Trophoblast cell (in vitro differentiated cells and primary cell): ENCODE measurements at regions not wholly inside any gene's neighbourhood (a gene's known extent, or its start where the extent isn't known, plus 50 kb on each side); places are given as distances from the start of the nearest gene placed in this dataset.

Experiments used
- DNase-seq, 2 donors: peaks; one replicate each; pipeline ENCODE4 v3.0.0-alpha.2; 2016
- H2AFZ ChIP-seq: 2 replicates; pipeline ENCODE4 v1.6.1; 2013; ENCODE audit warnings: low read length, moderate library complexity, mild to moderate bottlenecking; ENCODE audit not compliant: insufficient read depth, poor library complexity
- H2AK5ac ChIP-seq: 2 replicates; pipeline ENCODE4 v1.6.1; 2013; ENCODE audit warnings: mild to moderate bottlenecking, low read length
- H2BK120ac ChIP-seq: 2 replicates; pipeline ENCODE4 v1.6.1; 2013; ENCODE audit warnings: low read length, mild to moderate bottlenecking, moderate library complexity; ENCODE audit not compliant: insufficient read depth, poor library complexity
- H2BK12ac ChIP-seq: 2 replicates; pipeline ENCODE4 v1.6.1; 2013; ENCODE audit warnings: mild to moderate bottlenecking, low read length, moderate library complexity
- H2BK5ac ChIP-seq: 2 replicates; pipeline ENCODE4 v1.6.1; 2013; ENCODE audit warnings: low read length, low read depth, moderate library complexity, mild to moderate bottlenecking; ENCODE audit not compliant: poor library complexity
- H3K14ac ChIP-seq: 2 replicates; pipeline ENCODE4 v1.6.1; 2013; ENCODE audit warnings: mild to moderate bottlenecking, low read length
- H3K18ac ChIP-seq: 2 replicates; pipeline ENCODE4 v1.6.1; 2013; ENCODE audit warnings: mild to moderate bottlenecking, low read length
- H3K23ac ChIP-seq: 2 replicates; pipeline ENCODE4 v1.6.1; 2013; ENCODE audit warnings: low read length
- H3K27ac ChIP-seq: 2 replicates; pipeline ENCODE4 v1.5.1; 2013; ENCODE audit warnings: low read depth, mild to moderate bottlenecking, inconsistent platforms, low read length, moderate library complexity
- H3K27me3 ChIP-seq: 2 replicates; pipeline ENCODE4 v1.6.1; 2013; ENCODE audit warnings: inconsistent platforms, mild to moderate bottlenecking, low read length, moderate library complexity; ENCODE audit not compliant: insufficient read depth
- H3K36me3 ChIP-seq, 2 experiments: 1 replicate in 1 of 2; 2 replicates in 1 of 2; pipeline ENCODE4 v1.6.1; 2013; ENCODE audit warnings: low read length in 2 of 2, mild to moderate bottlenecking in 2 of 2, moderate library complexity in 1 of 2; ENCODE audit not compliant: insufficient read depth in 2 of 2, control insufficient read depth in 1 of 2
- H3K4ac ChIP-seq: 2 replicates; pipeline ENCODE4 v1.6.1; 2013; ENCODE audit warnings: low read depth, mild to moderate bottlenecking, low read length, moderate library complexity
- H3K4me1 ChIP-seq, 2 experiments: 1 replicate in 1 of 2; 2 replicates in 1 of 2; pipeline ENCODE4 v1.6.1; 2013; ENCODE audit warnings: low read length in 2 of 2, mild to moderate bottlenecking in 2 of 2, moderate library complexity in 1 of 2; ENCODE audit not compliant: insufficient read depth in 2 of 2, control insufficient read depth in 1 of 2
- H3K4me2 ChIP-seq: 2 replicates; pipeline ENCODE4 v1.6.1; 2013; ENCODE audit warnings: inconsistent platforms, mild to moderate bottlenecking, low read length, moderate library complexity
- H3K4me3 ChIP-seq: 2 replicates; pipeline ENCODE4 v1.5.1; 2013; ENCODE audit warnings: mild to moderate bottlenecking, low read depth, low read length, inconsistent platforms
- H3K79me1 ChIP-seq: one replicate; pipeline ENCODE4 v1.6.1; 2013; ENCODE audit warnings: low read length
- H3K79me2 ChIP-seq: 2 replicates; pipeline ENCODE4 v1.6.1; 2013; ENCODE audit warnings: low read length, mild to moderate bottlenecking; ENCODE audit not compliant: control insufficient read depth, insufficient read depth, poor library complexity
- H3K9ac ChIP-seq: 2 replicates; pipeline ENCODE4 v1.6.1; 2013; ENCODE audit warnings: mild to moderate bottlenecking, low read length
- H3K9me3 ChIP-seq: 2 replicates; pipeline ENCODE4 v1.6.1; 2013; ENCODE audit warnings: low read depth, mild to moderate bottlenecking, control low read depth, inconsistent platforms, low read length; ENCODE audit not compliant: insufficient read depth
- H4K12ac ChIP-seq: 2 replicates; pipeline ENCODE4 v1.6.1; 2013; ENCODE audit warnings: low read depth, mild to moderate bottlenecking, low read length, moderate library complexity
- H4K8ac ChIP-seq: 2 replicates; pipeline ENCODE4 v1.6.1; 2013; ENCODE audit warnings: low read depth, mild to moderate bottlenecking, low read length, moderate library complexity
- H4K91ac ChIP-seq: one replicate; pipeline ENCODE4 v1.6.1; 2013; ENCODE audit warnings: low read depth, mild to moderate bottlenecking, low read length, moderate library complexity
- WGBS: extraction: QIAGEN DNeasy Blood & Tissue Kit; methylation state at CpG from one replicate; pipeline ENCODE4 v1.1.7; 2013; ENCODE audit warnings: missing lambda C conversion rate; ENCODE audit not compliant: insufficient read length, insufficient coverage; ENCODE audit errors: extremely low coverage; 5-methylcytosine and 5-hydroxymethylcytosine counted together

DNA sequence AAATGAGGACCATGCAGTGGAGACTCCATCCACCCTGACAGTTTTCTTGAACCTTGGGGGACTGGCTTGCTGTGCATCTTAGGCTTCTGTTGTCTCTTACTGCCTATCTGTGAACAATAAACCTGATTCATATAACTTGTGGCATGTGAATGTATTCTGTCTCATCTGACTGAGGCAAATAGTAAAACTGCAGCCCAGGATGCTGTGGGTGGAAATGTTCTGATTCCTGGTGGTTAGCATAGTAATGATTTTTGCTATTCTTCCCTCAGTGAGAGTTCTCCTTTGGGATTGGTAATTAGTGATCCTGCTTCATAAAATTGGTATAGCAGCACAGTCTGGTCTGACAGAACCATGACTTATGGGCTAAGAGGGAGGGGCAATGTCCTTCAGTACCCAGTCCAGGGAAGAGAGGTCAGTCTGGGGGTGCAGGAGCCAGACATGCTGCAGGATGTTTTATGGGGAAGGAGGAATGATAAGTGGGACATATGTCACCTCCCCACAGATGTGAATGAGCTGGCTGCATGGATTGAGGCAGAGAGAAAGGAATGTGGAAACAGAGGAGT, 147.1 kb downstream of the OR2B2 start:
- Histone ChIP-seq H3K36me3 (no peaks in the 10 kb centered on the region), H3K14ac (no peak overlapping the region), H2AFZ (no peak overlapping the region), H3K4ac (no peak overlapping the region), H4K91ac (no peak overlapping the region), H3K4me2 (no peak overlapping the region), H3K4me3 (no peak overlapping the region), H3K9me3 (no peaks in the 10 kb centered on the region), H4K12ac (no peak overlapping the region), H3K18ac (no peak overlapping the region), H3K79me2 (no peaks in the 10 kb centered on the region), H3K79me1 (no peaks in the 10 kb centered on the region), H3K23ac (no peak overlapping the region), H3K27me3 (peaks cover 2% of the 10 kb centered on the region), H3K27ac (no peak overlapping the region), H2BK5ac (no peak overlapping the region), H2BK120ac (no peak overlapping the region), H2BK12ac (no peak overlapping the region), H2AK5ac (no peak overlapping the region), H3K4me1 (no peaks in the 10 kb centered on the region), H4K8ac (no peak overlapping the region), H3K9ac (no peak overlapping the region)
- DNase-seq: no peak

GRCh38 chr6:27761391-27761790, 150.8 kb downstream of the OR2B2 start:
- Histone ChIP-seq H2BK12ac (no peak overlapping the region), H3K27me3 (peaks cover under 1% of the 10 kb centered on the region), H3K36me3 (no peaks in the 10 kb centered on the region), H3K27ac (no peak overlapping the region), H3K9me3 (no peaks in the 10 kb centered on the region), H3K23ac (no peak overlapping the region), H4K12ac (no peak overlapping the region), H3K4me1 (peaks cover 0 to 3% of the 10 kb centered on the region in 2 experiments), H2BK120ac (no peak overlapping the region), H3K4me2 (no peak overlapping the region), H3K14ac (no peak overlapping the region), H2AFZ (no peak overlapping the region), H3K79me1 (peaks cover 2% of the 10 kb centered on the region), H3K4me3 (no peak overlapping the region), H2AK5ac (no peak overlapping the region), H3K9ac (no peak overlapping the region), H3K79me2 (no peaks in the 10 kb centered on the region), H3K18ac (no peak overlapping the region), H4K91ac (no peak overlapping the region), H3K4ac (no peak overlapping the region), H4K8ac (no peak overlapping the region), H2BK5ac (no peak overlapping the region)
- WGBS: no CpG with 5 or more reads among the region's 7 CpGs
- no peak for DNase-seq

DNA sequence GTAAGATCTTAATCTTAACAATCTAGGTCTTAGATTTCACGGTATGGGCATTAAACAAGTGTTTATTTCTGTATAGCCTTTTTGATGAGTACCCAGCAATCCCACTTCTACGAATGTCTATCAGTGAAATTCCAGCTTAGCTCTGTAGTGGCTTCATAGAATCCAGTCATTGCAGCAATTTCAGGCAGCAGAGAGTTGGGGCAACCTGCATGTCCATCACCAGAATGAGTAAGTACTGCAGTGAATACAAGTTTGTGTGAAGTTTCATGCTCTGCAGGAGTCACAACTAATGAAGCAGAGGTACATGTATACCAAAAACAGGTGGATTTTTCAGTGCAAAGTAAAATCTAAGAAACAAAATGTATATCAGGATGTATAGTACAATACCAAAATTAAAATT, 151.7 kb downstream of the OR2B2 start:
- Histone ChIP-seq H2BK120ac (no peak overlapping the region), H3K27me3 (no peaks in the 10 kb centered on the region), H3K4me1 (peaks cover 0 to 3% of the 10 kb centered on the region in 2 experiments), H4K12ac (no peak overlapping the region), H4K8ac (no peak overlapping the region), H2BK12ac (no peak overlapping the region), H3K18ac (no peak overlapping the region), H3K23ac (no peak overlapping the region), H3K4me2 (no peak overlapping the region), H2AK5ac (no peak overlapping the region), H2AFZ (no peak overlapping the region), H3K36me3 (no peaks in the 10 kb centered on the region), H3K79me2 (no peaks in the 10 kb centered on the region), H3K14ac (no peak overlapping the region), H3K9ac (no peak overlapping the region), H3K27ac (no peak overlapping the region), H3K9me3 (no peaks in the 10 kb centered on the region), H3K4me3 (no peak overlapping the region), H3K79me1 (peaks cover 2% of the 10 kb centered on the region), H3K4ac (no peak overlapping the region), H4K91ac (no peak overlapping the region), H2BK5ac (no peak overlapping the region)
- DNase-seq: no peak
- WGBS: no CpG with 5 or more reads among the region's 2 CpGs

DNA sequence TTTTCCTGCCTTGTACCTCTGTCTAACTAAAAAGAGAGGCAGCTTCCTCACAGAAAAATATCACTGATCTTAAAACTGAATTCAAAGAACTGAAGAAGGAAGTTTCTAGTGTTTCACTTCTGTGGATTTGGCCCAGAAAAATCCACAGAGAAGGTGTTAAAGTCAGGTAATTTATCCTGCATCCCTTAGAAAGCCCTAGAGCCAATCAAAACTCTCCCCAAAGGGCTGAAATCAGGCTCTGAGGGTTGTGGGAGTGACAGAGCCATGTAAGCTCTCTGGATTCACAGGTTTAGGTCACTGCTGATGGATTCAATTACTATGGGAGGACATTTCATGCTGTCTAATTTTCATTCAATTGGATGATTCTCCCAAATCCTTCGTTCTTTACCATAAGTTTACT, 152.3 kb downstream of the OR2B2 start:
- no peak overlapping the region for H2AK5ac ChIP-seq
- no peak for DNase-seq
- no peaks in the 10 kb centered on the region for H3K27me3 ChIP-seq
- H4K12ac ChIP-seq: no peak overlapping the region
- H3K14ac ChIP-seq: no peak overlapping the region
- no peak overlapping the region for H2BK120ac ChIP-seq
- H3K4ac ChIP-seq: no peak overlapping the region
- peaks cover 2% of the 10 kb centered on the region for H3K79me1 ChIP-seq
- no peak overlapping the region for H3K23ac ChIP-seq
- H3K27ac ChIP-seq: no peak overlapping the region
- H3K9me3 ChIP-seq: no peaks in the 10 kb centered on the region
- no peak overlapping the region for H4K8ac ChIP-seq
- WGBS: no CpG with 5 or more reads among the region's 1 CpG
- H2BK5ac ChIP-seq: no peak overlapping the region
- H3K4me3 ChIP-seq: no peak overlapping the region
- H2AFZ ChIP-seq: no peak overlapping the region
- H3K36me3 ChIP-seq: no peaks in the 10 kb centered on the region
- no peak overlapping the region for H3K4me2 ChIP-seq
- H3K9ac ChIP-seq: no peak overlapping the region
- no peak overlapping the region for H3K18ac ChIP-seq
- no peaks in the 10 kb centered on the region for H3K79me2 ChIP-seq
- no peak overlapping the region for H2BK12ac ChIP-seq
- H4K91ac ChIP-seq: no peak overlapping the region
- H3K4me1 ChIP-seq: peaks cover 0 to 3% of the 10 kb centered on the region in 2 experiments
